Activated CD8-positive, alpha-beta memory T cell treated with anti-CD3 and anti-CD28 coated beads for 36 hours (primary cell): ENCODE measurements at regions not wholly inside any gene's neighbourhood (a gene's known extent, or its start where the extent isn't known, plus 50 kb on each side); places are given as distances from the start of the nearest gene placed in this dataset.
"Not testable (repeated sequence)": the region's sequence is repeated elsewhere in the genome, so short reads cannot be mapped to it uniquely, and the experiment has no call there.

ENCODE experiments used
- CTCF ChIA-PET: fragments of 350-600 bp; sonication (Branson Sonifier 250); formaldehyde crosslinking; loops from one replicate; lab custom pipeline; 2021; ENCODE audit warnings: antibody characterized with exemption; lab: Charles Lee
- POLR2A ChIA-PET: fragments of 350-600 bp; sonication (Branson Sonifier 250); formaldehyde crosslinking; loops from one replicate; lab custom pipeline; 2021; ENCODE audit warnings: antibody characterized with exemption; lab: Charles Lee

DNA sequence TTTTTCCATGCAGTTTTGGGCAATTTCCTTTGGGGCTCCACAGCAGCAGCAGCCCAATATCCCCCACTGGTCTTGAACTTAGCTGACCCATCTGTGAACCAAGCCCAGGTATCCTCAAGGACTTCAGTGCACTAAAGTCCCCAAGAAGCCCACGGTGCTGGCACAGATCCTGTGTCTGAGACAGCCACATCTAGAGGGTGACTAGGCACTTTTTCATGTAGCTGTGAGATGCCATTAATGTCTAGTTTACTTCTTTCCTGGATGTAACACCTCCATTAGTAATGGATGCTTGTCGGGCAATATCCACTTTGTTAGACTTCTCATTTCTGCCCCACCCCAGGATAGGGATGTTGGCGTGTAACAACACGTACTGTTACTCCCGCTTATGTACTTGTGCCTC lies 117.9 kb downstream of the GPCPD1 start:
- ChIA-PET CTCF (no interaction called here), POLR2A (no interaction called here)

DNA sequence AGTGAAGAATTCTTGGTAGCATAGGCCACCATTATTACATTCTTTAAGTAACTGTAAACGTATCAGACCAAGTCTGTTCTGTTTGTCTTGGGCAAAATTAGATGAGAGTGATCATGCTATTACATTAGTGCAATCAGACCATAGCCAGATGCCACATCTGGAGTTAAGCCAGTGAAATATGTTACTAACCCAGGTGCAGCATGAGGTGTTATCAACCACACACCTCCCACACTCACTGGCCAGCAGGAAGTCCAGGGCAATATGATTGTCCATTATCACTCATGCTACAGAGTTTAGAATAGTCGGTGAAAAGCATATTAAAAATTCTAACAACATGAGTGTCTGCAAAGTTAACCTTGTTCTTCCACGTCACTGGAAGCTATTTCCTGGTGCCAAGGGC lies 119.4 kb downstream of the GPCPD1 start:
- CTCF ChIA-PET = no interaction called here
- POLR2A ChIA-PET = no interaction called here

DNA sequence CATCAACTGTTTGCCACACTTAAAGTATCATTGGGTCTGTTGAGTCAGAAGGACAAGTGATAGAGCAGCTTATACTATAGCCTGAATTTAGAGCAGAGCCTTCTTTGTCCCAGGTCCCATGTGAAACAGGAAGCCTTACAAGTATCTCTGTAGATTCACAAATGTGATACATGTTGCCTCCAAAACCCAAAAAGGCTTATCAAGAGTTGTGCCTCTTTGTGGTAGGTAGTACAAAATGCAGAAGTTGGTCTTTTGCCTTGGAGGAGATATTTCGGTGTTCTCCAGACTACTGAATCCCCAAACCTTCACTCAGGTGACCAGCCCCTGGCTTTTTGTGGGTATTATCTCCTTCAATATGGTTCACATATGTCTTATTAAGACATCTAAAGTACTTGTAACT lies 121.2 kb downstream of the GPCPD1 start:
- POLR2A ChIA-PET = no interaction called here
- CTCF ChIA-PET = no interaction called here

DNA sequence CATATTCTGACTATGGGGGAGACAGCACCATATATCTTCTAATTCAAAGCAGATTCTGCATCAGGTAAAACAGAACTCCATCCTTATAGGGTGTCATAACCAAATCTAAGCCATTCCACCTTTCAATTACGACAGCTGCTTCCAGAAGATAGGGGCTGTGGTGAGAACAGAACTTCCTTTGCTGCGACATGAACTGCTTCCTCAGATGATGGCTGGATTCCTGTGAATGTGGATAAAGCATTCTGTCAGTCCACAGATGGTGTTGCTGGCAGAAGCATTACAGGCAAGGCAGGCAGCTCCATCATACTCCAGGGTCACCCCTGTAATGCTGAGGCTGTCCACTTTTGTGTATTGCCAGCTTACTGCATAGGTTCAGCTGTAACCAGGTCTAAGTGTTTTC lies 122.0 kb downstream of the GPCPD1 start:
- POLR2A ChIA-PET = no interaction called here
- CTCF ChIA-PET = no interaction called here

DNA sequence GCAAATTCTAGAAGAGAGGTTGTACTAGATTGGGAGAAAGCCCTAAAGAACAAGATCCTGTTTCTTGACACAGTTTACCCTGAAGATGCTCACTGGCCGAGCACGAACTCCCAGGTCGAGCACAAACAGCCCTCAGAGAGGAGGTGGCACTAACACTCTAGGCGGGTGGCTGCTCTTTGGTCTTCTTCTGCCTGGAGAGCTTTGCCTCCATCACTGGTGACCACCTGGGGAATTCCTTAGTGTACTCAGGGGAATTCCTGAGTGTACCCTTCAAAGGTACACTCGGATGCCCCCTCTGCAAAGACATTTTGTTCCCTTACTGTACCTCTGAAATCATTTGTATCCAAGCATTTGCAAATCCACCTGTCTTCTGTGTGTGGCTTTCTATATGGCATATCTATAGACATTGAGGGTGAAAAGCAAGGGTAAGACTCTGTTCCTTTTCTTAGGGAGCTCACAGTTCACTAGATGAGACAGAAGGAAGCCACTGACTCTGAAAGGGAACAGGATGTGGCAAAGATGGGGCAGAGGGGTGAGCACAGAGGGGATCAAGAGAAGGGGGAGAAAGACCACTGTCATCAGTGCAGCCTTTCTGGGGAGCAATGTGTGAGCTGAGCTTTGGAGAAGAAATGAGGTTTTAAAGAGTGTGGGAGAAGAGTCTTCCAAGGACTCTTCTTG lies 124.3 kb downstream of the GPCPD1 start:
- CTCF ChIA-PET = interaction anchor here (0.7 kb wide), 1 partner anchor 137 kb away, joined by 3 read pairs; no protein-coding TSS in a partner anchor
- POLR2A ChIA-PET = no interaction called here

DNA sequence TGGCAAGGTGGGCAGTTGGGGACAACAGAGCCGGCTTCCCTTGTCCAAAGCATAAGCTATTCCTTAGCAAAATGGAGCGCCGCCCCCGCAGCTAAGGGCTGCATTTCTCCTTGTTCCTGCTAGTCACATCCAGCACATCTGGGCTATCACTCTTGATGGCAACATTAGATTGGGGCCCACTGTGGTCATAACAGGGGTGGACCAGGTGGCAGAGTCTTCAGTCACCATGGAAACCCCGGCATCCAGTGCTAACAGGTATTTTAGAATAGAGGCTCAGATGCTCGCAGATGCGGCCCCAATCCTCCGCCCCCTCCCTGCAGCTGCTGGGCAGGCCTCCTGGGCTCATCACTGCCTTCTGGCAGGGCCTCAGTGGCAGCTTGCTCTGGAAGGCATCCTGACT lies 125.9 kb downstream of the GPCPD1 start:
- ChIA-PET CTCF (interaction anchor here (0.9 kb wide), 1 partner anchor 292 kb away, joined by 3 read pairs; no protein-coding TSS in a partner anchor), POLR2A (no interaction called here)

DNA sequence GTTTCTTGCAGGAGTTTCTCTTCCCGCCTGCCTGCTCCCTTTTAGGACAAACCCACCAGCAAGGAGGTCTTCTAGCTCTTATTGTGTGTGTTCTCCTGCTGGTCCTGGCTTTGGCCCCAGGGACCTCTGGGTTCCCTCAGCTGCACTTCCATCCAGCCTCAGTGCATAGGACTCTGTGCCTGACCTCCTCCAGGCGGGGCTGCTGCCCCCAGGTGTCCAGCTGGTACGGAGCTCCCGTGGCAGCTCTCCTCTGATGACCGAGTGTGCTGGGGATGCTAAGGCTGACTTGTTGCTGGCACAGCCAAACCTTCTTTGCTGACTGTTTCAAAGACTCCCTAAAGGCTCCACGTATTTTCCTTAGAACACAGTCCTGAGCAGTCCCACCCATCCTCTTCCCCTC lies 126.5 kb downstream of the GPCPD1 start:
- ChIA-PET POLR2A (no interaction called here), CTCF (interaction anchor here (0.9 kb wide), 1 partner anchor 292 kb away, joined by 3 read pairs; no protein-coding TSS in a partner anchor)

DNA sequence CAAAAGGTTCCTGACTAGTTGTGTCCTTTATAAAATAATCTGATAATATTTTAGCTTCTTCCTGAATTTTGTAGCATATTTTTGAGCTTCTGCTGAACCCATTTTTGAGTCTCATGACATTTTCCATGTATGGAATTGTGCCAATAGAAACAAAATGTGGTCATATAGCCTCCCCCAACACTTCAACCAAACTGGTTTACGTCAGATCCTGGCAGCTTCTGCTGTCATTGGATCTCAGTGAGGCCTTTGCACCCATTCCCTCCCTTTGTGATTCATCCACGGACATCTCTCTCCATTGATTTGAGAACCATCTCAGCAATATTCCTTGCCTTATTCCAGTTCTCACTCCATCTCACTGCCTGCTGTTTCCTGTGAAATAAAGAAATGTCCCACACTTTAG lies 128.0 kb downstream of the GPCPD1 start:
- POLR2A ChIA-PET = no interaction called here
- CTCF ChIA-PET = interaction anchor here (0.7 kb wide), 1 partner anchor 12 kb away, joined by 3 read pairs; no protein-coding TSS in a partner anchor

DNA sequence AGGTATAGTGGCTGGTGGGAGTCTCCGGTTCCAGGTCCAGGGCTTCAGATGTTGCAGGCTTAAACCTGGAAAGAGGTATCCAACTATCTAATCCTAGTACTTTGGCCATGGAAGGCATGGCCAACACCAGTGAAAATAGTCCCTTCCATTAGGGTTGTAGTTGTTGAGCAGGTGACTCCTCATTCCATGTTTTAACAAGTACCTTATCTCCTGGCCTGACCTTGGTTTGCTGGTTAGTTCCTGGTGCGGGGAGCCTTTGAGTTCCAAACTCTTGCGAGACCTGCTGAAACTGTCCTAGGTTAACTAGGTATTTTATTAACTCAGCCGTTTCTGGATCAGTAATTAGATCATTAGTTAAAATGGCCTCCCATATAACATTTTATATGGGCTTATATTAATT lies 128.9 kb downstream of the GPCPD1 start:
- CTCF ChIA-PET = no interaction called here

DNA sequence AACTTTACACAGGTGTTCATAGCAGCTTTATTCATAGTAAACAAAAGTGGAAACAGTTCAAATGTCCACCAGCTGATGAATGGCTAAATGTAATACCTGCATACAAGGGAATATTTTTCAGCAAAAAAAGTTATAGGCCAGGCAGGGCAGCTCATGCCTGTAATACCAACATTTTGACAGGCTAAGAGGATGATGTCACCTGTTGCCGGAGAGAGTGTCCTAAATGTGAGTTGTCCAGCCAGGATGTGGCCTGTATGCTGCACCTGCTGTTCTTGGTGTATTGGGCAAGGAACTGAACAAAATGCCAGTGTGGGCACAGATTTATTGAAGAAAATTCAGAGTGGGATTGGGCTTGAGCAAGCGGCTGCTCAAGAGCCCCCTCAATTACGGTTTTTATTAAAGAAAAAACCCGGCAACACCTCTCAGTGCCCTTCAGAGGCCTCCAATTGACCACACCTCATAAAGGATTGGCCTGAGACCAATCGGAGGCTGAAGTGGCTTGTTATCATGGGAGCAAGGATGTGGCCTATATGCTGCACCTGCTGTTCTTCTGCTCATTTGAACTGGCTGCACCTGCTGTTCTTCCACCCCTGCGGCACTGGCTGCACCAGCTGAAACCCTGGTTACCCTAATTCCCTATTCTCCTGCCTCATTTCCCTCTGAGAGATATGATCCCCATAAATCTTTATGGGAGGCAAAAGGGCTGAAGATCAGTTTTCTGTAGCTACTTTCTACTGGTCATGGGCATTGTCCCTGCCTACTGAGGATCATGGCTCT lies 129.8 kb downstream of the GPCPD1 start:
- ChIA-PET CTCF (no interaction called here), POLR2A (no interaction called here)

More for the DNA sequence above, 128.9 kb downstream of the GPCPD1 start:
- POLR2A ChIA-PET = no interaction called here

DNA sequence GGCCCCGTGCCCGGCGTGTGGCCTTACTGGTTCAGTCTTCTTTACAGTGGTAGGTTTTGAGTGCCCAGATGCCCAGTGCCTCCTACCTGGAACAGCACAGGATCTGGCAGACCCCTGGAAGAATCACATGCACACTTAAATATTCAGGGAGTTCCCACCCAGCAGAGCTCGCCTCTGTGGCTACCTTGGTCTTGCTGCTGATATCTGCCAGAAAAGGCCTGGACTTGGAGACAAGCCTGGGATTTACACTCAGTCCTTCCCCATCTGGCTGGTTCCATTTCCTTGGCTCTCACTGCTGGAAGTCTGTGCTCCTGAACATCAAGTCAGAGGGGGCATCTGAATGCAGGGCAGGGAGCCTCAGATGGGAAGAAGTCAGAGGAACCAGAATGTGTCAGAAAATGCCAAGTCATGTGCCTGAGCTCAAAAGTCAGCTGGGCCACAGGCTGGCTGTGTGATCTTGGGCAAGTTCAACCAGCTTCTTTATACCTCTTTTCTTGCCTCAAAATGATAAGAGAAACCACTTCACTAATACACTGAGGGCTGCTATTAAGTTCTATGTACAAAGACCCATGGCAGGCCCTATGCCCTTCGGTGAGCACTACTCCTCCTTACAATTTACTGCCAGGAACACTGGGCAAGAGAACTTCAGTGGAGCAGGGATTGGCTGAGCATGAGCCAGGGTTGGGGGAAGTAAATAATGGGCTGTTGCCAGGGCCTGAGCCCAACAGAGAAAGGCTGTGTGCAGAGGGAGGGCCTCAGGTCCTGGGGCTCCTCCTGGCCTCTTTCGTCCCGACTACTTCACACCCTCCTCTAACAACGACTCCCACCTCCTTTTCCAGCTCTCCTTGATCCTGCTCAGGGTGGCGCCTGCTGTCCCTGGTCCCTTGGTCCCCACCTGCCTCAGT lies 135.9 kb downstream of the GPCPD1 start:
- POLR2A ChIA-PET = no interaction called here
- CTCF ChIA-PET = no interaction called here

DNA sequence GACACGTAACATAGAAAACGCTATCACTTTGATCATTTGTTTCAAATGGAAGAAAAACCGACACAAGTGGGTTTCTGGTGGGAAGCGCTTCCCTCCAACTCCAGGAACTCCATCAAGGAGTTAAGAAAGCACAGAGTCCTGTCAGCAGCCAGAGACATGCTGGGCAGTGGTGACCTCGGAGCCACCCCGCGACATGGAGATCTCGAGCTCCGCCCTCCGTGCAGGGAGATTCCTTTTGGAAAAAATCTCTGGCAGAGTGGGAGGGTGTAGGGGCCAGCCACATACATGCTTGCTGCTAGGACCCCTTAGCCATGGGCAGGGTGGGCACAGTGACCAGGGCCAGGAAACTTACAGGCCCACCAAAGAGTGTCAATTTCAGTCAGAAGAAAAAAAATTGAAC lies 138.9 kb downstream of the GPCPD1 start:
- POLR2A ChIA-PET = not testable (repeated sequence)

DNA sequence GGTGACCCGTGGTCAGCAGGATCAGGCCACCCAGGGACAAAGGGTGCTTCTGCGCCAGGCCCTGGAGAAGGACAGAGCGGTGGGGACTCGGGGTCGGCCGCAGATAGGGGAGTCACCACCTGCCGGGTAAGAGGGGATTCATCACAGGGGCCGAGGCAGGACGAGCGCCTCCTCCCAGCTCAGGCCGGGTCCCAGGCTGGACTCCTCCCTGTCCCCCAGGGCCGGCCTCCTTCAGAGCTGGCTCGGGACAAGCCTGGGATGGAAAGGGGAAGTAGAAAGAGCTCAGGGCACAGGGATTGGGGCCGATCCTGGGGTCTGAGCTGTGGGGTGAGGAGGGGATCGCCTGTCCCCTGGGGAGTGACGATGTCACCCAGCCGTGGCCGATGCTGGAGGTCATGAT lies 139.4 kb downstream of the GPCPD1 start:
- ChIA-PET POLR2A (no interaction called here), CTCF (no interaction called here)

More for the DNA sequence above, 138.9 kb downstream of the GPCPD1 start:
- CTCF ChIA-PET = not testable (repeated sequence)

DNA sequence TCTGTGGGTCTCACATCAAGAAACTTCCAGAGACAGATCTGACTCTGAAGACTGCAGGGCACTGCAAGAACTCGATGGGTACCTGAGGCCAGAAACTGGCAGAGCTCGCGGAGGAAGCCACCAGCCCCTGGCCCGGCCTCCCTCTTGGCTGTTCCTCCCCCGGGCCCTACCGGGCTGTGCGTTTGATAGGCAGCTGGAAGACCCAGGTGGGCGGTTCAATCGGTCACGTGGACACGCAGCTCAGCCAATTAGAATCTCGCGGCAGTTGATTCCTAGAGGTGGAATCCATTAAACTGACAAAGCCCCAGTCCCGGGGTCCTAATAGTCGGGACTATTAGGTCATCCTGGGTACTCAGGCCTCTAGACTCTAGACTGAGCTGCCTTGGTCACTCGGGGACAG lies 139.9 kb downstream of the GPCPD1 start:
- ChIA-PET POLR2A (no interaction called here), CTCF (no interaction called here)

DNA sequence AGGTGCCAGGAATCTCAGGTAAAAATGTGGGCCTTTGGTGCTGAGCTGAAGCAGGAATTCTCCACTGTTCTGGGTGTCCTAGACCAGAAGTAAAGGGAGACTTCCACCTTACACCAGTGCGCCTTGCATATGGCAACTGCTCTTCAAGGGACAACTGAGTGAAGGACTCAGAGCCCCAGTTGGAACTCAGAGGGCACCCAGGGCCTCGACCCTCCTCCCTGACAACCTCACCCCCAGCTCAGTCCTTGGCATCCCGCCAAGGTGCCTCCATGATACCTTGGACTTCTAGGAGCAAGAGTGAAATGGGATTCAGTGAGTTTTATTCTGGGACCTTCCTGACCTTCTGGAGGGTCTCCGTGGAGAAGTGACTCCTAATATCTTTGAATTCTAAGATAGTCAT lies 140.3 kb downstream of the GPCPD1 start:
- CTCF ChIA-PET = interaction anchor here (0.6 kb wide), 1 partner anchor 12 kb away, joined by 3 read pairs; no protein-coding TSS in a partner anchor
- POLR2A ChIA-PET = no interaction called here

DNA sequence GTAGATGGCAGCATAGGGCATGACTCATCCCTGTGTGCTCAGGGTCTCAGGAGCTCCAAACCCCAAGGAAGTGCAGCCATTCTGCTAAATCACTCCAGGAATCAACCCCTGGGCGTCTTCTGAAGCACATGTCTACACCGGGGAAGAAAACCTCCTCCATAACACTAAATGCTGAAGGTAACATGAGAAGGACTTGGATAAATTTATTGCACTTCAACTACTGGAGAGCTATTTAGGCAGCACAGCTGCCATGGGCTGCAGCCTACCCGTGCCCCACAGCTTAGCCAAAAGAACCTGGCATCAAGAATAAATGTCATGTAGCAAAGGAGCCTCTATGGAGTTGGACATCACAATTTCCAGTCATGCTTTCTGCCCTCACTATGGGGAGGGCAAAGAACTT lies 141.7 kb downstream of the GPCPD1 start:
- POLR2A ChIA-PET = no interaction called here
- CTCF ChIA-PET = interaction anchor here (0.6 to 0.7 kb wide), 2 partner anchors 18 to 21 kb away, joined by 3 to 4 read pairs; no protein-coding TSS in a partner anchor

DNA sequence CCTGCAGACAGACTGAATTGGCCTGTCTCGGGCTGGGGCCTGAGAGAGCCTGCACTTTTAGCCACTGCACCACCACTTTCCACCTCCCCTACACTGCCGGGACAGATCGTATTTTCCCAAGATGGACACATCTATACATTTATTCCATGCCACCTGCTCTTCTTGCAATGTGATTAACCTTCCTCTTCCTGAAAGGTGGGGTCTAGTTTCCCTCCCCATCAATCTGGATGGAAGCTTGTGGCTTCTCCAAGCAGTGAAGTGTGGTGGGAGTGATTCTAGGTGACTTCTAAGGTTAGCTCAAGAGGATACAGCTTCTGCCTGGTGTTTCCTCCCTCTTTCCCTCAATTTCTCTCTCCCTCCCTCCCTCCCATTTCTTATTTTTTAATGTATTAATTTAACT lies 143.7 kb downstream of the GPCPD1 start:
- ChIA-PET POLR2A (no interaction called here), CTCF (no interaction called here)

DNA sequence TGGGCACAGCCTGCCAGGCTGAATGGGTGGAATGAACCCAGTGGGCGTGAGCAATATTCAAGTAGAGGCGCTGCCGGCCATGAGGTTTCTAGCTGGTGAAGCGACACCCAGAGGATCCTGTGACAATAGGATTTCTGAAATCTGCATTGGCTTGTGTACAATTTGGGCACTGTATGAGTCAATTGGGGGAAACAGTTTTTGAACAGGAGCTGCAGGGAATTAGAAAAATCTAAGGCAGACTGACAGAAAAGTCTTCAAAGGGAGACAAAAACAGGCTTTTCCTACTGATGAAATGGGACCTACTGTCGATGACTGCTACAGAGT lies 145.2 kb downstream of the GPCPD1 start:
- CTCF ChIA-PET = no interaction called here

DNA sequence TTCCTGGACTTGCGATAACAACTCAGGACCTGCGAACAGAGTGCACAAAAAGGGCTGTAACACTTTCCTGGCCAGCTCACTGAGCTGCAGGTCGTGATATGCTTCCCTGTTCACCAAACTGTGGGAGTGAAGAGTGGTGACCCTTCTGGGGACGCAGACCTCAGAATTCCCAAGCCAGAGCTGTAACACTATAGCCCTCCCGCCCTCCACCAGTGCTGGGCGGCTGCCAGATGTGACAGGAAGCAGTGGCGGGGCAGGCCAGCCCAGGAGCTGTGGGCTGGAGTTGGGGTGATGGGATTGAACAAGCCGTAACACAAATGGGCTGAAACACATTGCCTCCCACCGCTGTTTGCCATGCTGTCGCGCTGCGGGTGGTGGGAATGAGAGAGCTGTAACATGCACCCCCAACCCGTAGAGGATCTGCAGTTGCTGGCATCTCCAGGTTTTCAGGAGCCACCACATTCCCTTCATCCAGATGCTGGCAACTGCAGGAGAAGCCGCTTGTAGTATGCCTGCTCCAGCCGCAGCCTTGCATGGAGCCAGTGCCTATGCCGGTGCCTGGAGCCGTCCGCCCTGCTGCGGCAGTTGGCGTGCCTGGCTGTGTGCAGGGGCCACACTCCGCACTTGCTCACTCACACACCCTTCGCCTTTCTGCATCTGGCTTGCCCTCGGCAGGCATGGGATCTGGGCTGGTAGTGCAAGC lies 145.8 kb downstream of the GPCPD1 start:
- CTCF ChIA-PET = no interaction called here
- POLR2A ChIA-PET = no interaction called here

More for the DNA sequence above, 145.2 kb downstream of the GPCPD1 start:
- POLR2A ChIA-PET = no interaction called here
